ENCODE measurements at regions not wholly inside any gene's neighbourhood (a gene's known extent, or its start where the extent isn't known, plus 50 kb on each side); places are given as distances from the start of the nearest gene placed in this dataset.

DNA sequence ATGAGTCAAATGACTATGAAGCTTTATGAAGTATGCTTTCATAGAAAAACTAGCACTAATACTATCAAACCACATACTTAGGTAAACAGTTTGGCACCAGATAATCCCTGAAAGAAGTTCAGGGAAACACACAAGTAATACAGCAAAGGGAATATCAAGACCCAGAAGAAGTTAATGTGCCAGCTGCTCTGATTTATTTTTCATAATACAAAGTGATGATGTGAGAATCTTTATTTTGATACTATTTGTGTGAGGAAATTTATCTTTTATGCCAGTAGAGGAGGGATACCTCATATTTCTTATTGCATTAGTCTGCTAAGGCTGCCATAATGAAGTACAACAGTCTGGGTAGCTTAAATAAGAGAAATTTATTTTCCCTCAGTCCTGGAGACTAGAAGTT, 67.7 kb upstream of the ANO3 start:
- no peak for TF ChIP-seq ZNF274 (IDR thresholded peaks at IDR 0.05; ENCODE audit: low read depth, low read length)
- no peak for TF ChIP-seq YY1 (IDR thresholded peaks at IDR 0.05; ENCODE audit: insufficient read depth, insufficient read length)

Measured in NT2/D1 (cell line).